Thyroid gland (tissue), 4 donors: ENCODE measurements at regions not wholly inside any gene's neighbourhood (a gene's known extent, or its start where the extent isn't known, plus 50 kb on each side); places are given as distances from the start of the nearest gene placed in this dataset.

ENCODE experiments used
- POLR2A ChIP-seq, 2 donors: fragments of 450-650 bp; IDR thresholded peaks; one replicate each; pipeline ENCODE4 v1.6.1; 2017; ENCODE audit warnings: antibody characterized with exemption in 2 of 2, mild to moderate bottlenecking in 2 of 2, moderate library complexity in 1 of 2
- TF ChIP-seq, protein P1 (sequence below), 6 experiments: fragments of 200-600 bp in 3 of 6; fragments of 450-650 bp in 3 of 6; sonication (generic) in 3 of 6; IDR thresholded peaks; one replicate each; pipeline ENCODE4 v1.5.1; 2016 to 2019; ENCODE audit warnings: antibody characterized with exemption in 6 of 6, mild to moderate bottlenecking in 2 of 6, inconsistent platforms in 1 of 6, moderate library complexity in 1 of 6

DNA sequence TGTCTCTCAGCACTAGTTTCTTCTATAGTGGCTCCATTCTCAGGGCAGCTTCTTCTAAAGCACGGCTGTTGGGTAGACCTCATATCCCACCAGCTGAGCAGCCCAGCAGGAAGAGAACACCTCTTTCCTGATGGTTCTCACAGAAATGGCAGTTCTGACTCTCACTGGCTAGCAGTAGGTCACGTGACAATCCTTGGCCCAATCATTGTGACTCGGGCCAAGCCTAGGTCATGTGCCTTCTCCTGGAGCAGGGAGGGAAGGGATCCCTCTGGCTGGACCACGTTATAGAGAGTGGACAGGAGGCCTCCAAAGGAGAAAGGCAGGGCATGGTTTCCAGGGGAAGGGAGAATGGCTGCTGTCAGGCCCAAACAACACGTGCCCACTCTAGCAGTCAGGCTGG lies 149.1 kb downstream of the AACS start:
- no peak for TF ChIP-seq POLR2A (IDR thresholded peaks at IDR 0.05)
- TF ChIP-seq, protein P1, sequence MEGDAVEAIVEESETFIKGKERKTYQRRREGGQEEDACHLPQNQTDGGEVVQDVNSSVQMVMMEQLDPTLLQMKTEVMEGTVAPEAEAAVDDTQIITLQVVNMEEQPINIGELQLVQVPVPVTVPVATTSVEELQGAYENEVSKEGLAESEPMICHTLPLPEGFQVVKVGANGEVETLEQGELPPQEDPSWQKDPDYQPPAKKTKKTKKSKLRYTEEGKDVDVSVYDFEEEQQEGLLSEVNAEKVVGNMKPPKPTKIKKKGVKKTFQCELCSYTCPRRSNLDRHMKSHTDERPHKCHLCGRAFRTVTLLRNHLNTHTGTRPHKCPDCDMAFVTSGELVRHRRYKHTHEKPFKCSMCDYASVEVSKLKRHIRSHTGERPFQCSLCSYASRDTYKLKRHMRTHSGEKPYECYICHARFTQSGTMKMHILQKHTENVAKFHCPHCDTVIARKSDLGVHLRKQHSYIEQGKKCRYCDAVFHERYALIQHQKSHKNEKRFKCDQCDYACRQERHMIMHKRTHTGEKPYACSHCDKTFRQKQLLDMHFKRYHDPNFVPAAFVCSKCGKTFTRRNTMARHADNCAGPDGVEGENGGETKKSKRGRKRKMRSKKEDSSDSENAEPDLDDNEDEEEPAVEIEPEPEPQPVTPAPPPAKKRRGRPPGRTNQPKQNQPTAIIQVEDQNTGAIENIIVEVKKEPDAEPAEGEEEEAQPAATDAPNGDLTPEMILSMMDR (IDR thresholded peaks at IDR 0.05), result no peak
